ACC112 (cell line): ENCODE measurements at regions not wholly inside any gene's neighbourhood (a gene's known extent, or its start where the extent isn't known, plus 50 kb on each side); places are given as distances from the start of the nearest gene placed in this dataset.

ENCODE experiments used
- H2AFZ ChIP-seq: fragments of 200-600 bp; sonication (generic); one replicate; pipeline ENCODE4 v1.6.0; 2017; ENCODE audit warnings: antibody characterized with exemption, low read length; ENCODE audit not compliant: unreplicated experiment
- H3K27ac ChIP-seq: fragments of 200-600 bp; sonication (generic); 2 replicates; pipeline ENCODE4 v1.5.1; 2014; ENCODE audit warnings: low read depth, mild to moderate bottlenecking, antibody characterized with exemption, low read length, moderate library complexity
- H3K27me3 ChIP-seq: fragments of 200-600 bp; sonication (generic); 2 replicates; pipeline ENCODE4 v1.6.1; 2014; ENCODE audit warnings: mild to moderate bottlenecking, antibody characterized with exemption, low read length, moderate library complexity, mixed read lengths; ENCODE audit not compliant: insufficient read depth
- H3K36me3 ChIP-seq: fragments of 200-600 bp; sonication (generic); 2 replicates; pipeline ENCODE4 v1.6.1; 2016; ENCODE audit warnings: mild to moderate bottlenecking, antibody characterized with exemption, low read length, moderate library complexity, mixed read lengths; ENCODE audit not compliant: insufficient read depth
- H3K4me1 ChIP-seq: fragments of 200-600 bp; sonication (generic); one replicate; pipeline ENCODE4 v1.6.1; 2016; ENCODE audit warnings: low read length, mixed read lengths; ENCODE audit not compliant: insufficient read depth, unreplicated experiment, control insufficient read depth
- H3K4me3 ChIP-seq: fragments of 200-600 bp; sonication (generic); 2 replicates; pipeline ENCODE4 v1.5.1; 2014; ENCODE audit warnings: mild to moderate bottlenecking, low read depth, low read length
- H3K79me2 ChIP-seq: fragments of 200-600 bp; sonication (generic); one replicate; pipeline ENCODE4 v1.6.0; 2016; ENCODE audit warnings: low read length; ENCODE audit not compliant: control insufficient read depth, unreplicated experiment, insufficient read depth

- no peaks in the 10 kb centered on the region for H3K4me1 ChIP-seq
- H3K4me3 ChIP-seq, result no peak overlapping the region
- no peaks in the 10 kb centered on the region for H3K27me3 ChIP-seq
- no peak overlapping the region for H3K27ac ChIP-seq
- no peak overlapping the region for H2AFZ ChIP-seq
- no peaks in the 10 kb centered on the region for H3K36me3 ChIP-seq
- H3K79me2 ChIP-seq, result no peaks in the 10 kb centered on the region
These were observed 236.6 kb downstream of the PTH2R start for GRCh38 chr2:208643145-208643544.

GRCh38 chr2:208645226-208645625 lies 238.6 kb downstream of the PTH2R start:
- no peaks in the 10 kb centered on the region for H3K79me2 ChIP-seq
- H3K4me1 ChIP-seq, result no peaks in the 10 kb centered on the region
- H3K27ac ChIP-seq, result no peak overlapping the region
- H3K36me3 ChIP-seq, result no peaks in the 10 kb centered on the region
- H3K27me3 ChIP-seq, result no peaks in the 10 kb centered on the region
- H3K4me3 ChIP-seq, result no peak overlapping the region
- no peak overlapping the region for H2AFZ ChIP-seq

- H3K4me3 ChIP-seq, result no peak overlapping the region
- no peaks in the 10 kb centered on the region for H3K79me2 ChIP-seq
- H3K4me1 ChIP-seq, result no peaks in the 10 kb centered on the region
- no peaks in the 10 kb centered on the region for H3K27me3 ChIP-seq
- no peaks in the 10 kb centered on the region for H3K36me3 ChIP-seq
- H2AFZ ChIP-seq, result no peak overlapping the region
- no peak overlapping the region for H3K27ac ChIP-seq
These were observed 241.8 kb downstream of the PTH2R start for GRCh38 chr2:208648368-208648767.

GRCh38 chr2:208653383-208653782 lies 246.8 kb downstream of the PTH2R start:
- H3K27me3 ChIP-seq, result no peaks in the 10 kb centered on the region
- H3K79me2 ChIP-seq, result no peaks in the 10 kb centered on the region
- no peak overlapping the region for H3K27ac ChIP-seq
- H2AFZ ChIP-seq, result no peak overlapping the region
- H3K4me3 ChIP-seq, result no peak overlapping the region
- no peaks in the 10 kb centered on the region for H3K4me1 ChIP-seq
- no peaks in the 10 kb centered on the region for H3K36me3 ChIP-seq

- H3K36me3 ChIP-seq, result no peaks in the 10 kb centered on the region
- no peak overlapping the region for H2AFZ ChIP-seq
- H3K27ac ChIP-seq, result no peak overlapping the region
- no peak overlapping the region for H3K4me3 ChIP-seq
- H3K4me1 ChIP-seq, result no peaks in the 10 kb centered on the region
- no peaks in the 10 kb centered on the region for H3K79me2 ChIP-seq
- H3K27me3 ChIP-seq, result no peaks in the 10 kb centered on the region
These were observed 247.5 kb downstream of the PTH2R start for GRCh38 chr2:208654056-208654455.

GRCh38 chr2:208657468-208657867 lies 250.9 kb downstream of the PTH2R start:
- no peaks in the 10 kb centered on the region for H3K36me3 ChIP-seq
- H2AFZ ChIP-seq, result no peak overlapping the region
- H3K4me3 ChIP-seq, result no peak overlapping the region
- H3K79me2 ChIP-seq, result no peaks in the 10 kb centered on the region
- no peaks in the 10 kb centered on the region for H3K4me1 ChIP-seq
- no peak overlapping the region for H3K27ac ChIP-seq
- H3K27me3 ChIP-seq, result no peaks in the 10 kb centered on the region

GRCh38 chr2:208669394-208669793 lies 262.8 kb downstream of the PTH2R start:
- Histone ChIP-seq H3K27me3 (no peaks in the 10 kb centered on the region), H3K27ac (no peak overlapping the region), H3K4me3 (no peak overlapping the region), H3K79me2 (no peaks in the 10 kb centered on the region), H3K4me1 (no peaks in the 10 kb centered on the region), H3K36me3 (no peaks in the 10 kb centered on the region), H2AFZ (no peak overlapping the region)

- H3K79me2 ChIP-seq, result no peaks in the 10 kb centered on the region
- H2AFZ ChIP-seq, result no peak overlapping the region
- H3K4me1 ChIP-seq, result no peaks in the 10 kb centered on the region
- H3K36me3 ChIP-seq, result no peaks in the 10 kb centered on the region
- no peak overlapping the region for H3K4me3 ChIP-seq
- H3K27me3 ChIP-seq, result no peaks in the 10 kb centered on the region
- H3K27ac ChIP-seq, result no peak overlapping the region
These were observed 264.7 kb downstream of the PTH2R start for GRCh38 chr2:208671284-208671683.

GRCh38 chr2:208671886-208672680 lies 265.5 kb downstream of the PTH2R start:
- no peak overlapping the region for H3K27ac ChIP-seq
- H3K4me1 ChIP-seq, result no peaks in the 10 kb centered on the region
- no peaks in the 10 kb centered on the region for H3K36me3 ChIP-seq
- H3K4me3 ChIP-seq, result no peak overlapping the region
- H3K79me2 ChIP-seq, result no peaks in the 10 kb centered on the region
- no peaks in the 10 kb centered on the region for H3K27me3 ChIP-seq
- H2AFZ ChIP-seq, result no peak overlapping the region

- Histone ChIP-seq H3K79me2 (no peaks in the 10 kb centered on the region), H3K27ac (no peak overlapping the region), H3K4me1 (no peaks in the 10 kb centered on the region), H2AFZ (no peak overlapping the region), H3K27me3 (no peaks in the 10 kb centered on the region), H3K4me3 (no peak overlapping the region), H3K36me3 (no peaks in the 10 kb centered on the region)
These were observed 267.0 kb downstream of the PTH2R start for GRCh38 chr2:208673631-208674030.

GRCh38 chr2:208674919-208675318 lies 268.3 kb downstream of the PTH2R start:
- Histone ChIP-seq H2AFZ (no peak overlapping the region), H3K4me3 (no peak overlapping the region), H3K4me1 (no peaks in the 10 kb centered on the region), H3K36me3 (no peaks in the 10 kb centered on the region), H3K79me2 (no peaks in the 10 kb centered on the region), H3K27me3 (no peaks in the 10 kb centered on the region), H3K27ac (no peak overlapping the region)
